GM12878 (cell line): ENCODE measurements at regions not wholly inside any gene's neighbourhood (a gene's known extent, or its start where the extent isn't known, plus 50 kb on each side); places are given as distances from the start of the nearest gene placed in this dataset.

Source experiments
- ATAC-seq: fragments of 200-7000 bp; cut with Tn5 transposase; 3 replicates; pipeline ENCODE4 v1.9.1; 2020; ENCODE audit warnings: mild to moderate bottlenecking, moderate library complexity
- BruUV-seq: library from RNA; stranded (reverse); fragments of 400-500 nt; replicated peaks from 2 replicates; lab custom pipeline; 2021; lab: Mats Ljungman, UMichigan
- CTCF ChIA-PET: fragments of 300-600 bp; sonication (Branson Sonifier 250); formaldehyde crosslinking; extraction: SDS; loops from one replicate; lab custom pipeline; 2021; ENCODE audit warnings: inconsistent platforms; lab: Yijun Ruan, JAX
- POLR2A ChIA-PET: fragments of 350-600 bp; formaldehyde crosslinking; extraction: SDS; loops from one replicate; lab custom pipeline; 2021; ENCODE audit warnings: inconsistent platforms; lab: Charles Lee
- RAD21 ChIA-PET: fragments of 300-600 bp; sonication (Branson Sonifier 250); formaldehyde crosslinking; loops from one replicate; lab custom pipeline; 2023; ENCODE audit warnings: antibody characterized with exemption; ENCODE audit not compliant: unreplicated experiment; lab: Charles Lee
- SMC1A ChIA-PET: fragments of 300-600 bp; sonication (Branson Sonifier 250); formaldehyde crosslinking; loops from one replicate; lab custom pipeline; 2023; ENCODE audit not compliant: unreplicated experiment, uncharacterized antibody; lab: Charles Lee
- DNase-seq: peaks from one replicate; pipeline ENCODE4 v3.0.0-alpha.2; 2011; ENCODE audit warnings: low read depth, low spot score
- FAIRE-seq: peaks from 3 replicates; lab custom pipeline; 2011; peaks lifted over from hg19 to GRCh38; lab: Jason Lieb, UNC
- H2AFZ ChIP-seq: 2 replicates; pipeline ENCODE4 v1.6.0; 2011; ENCODE audit warnings: low read depth, low read length, control low read depth; ENCODE audit not compliant: control insufficient read depth
- H3K27ac ChIP-seq: 2 replicates; pipeline ENCODE4 v1.5.1; 2011; ENCODE audit warnings: control low read depth; ENCODE audit not compliant: control insufficient read depth, insufficient read depth
- H3K27me3 ChIP-seq, 2 experiments: replicated peaks in 1 of 2; 2 replicates each; pipeline versions ENCODE4 v1.6.0 to v1.6.1; 2011; ENCODE audit warnings: low read length in 1 of 2; ENCODE audit not compliant: control insufficient read depth in 2 of 2, insufficient read depth in 2 of 2
- H3K36me3 ChIP-seq, 2 experiments: 2 replicates each; pipeline ENCODE4 v1.5.1; 2011; ENCODE audit warnings: low read length in 1 of 2; ENCODE audit not compliant: control insufficient read depth in 2 of 2, insufficient read depth in 2 of 2
- H3K4me1 ChIP-seq: 2 replicates; pipeline ENCODE4 v1.6.1; 2011; ENCODE audit warnings: mild to moderate bottlenecking, low read length, moderate library complexity, mixed read lengths; ENCODE audit not compliant: control insufficient read depth, insufficient read depth
- H3K4me2 ChIP-seq: 2 replicates; pipeline ENCODE4 v1.6.0; 2011; ENCODE audit warnings: control low read depth; ENCODE audit not compliant: control insufficient read depth, insufficient read depth
- H3K4me3 ChIP-seq: fragments of 200-600 bp; sonication (generic); 2 replicates; pipeline ENCODE4 v1.5.1; 2016
- H3K79me2 ChIP-seq: 2 replicates; pipeline ENCODE4 v1.6.0; 2011; ENCODE audit warnings: low read length; ENCODE audit not compliant: control insufficient read depth, insufficient read depth
- H3K9ac ChIP-seq: 2 replicates; pipeline ENCODE4 v1.8.0; 2011; ENCODE audit warnings: low read length, control low read depth, mixed read lengths; ENCODE audit not compliant: control insufficient read depth, insufficient read depth
- H3K9me3 ChIP-seq: replicated peaks from 3 replicates; pipeline ENCODE4 v1.5.1; 2011; ENCODE audit warnings: mild to moderate bottlenecking, low read length; ENCODE audit not compliant: control insufficient read depth, insufficient read depth
- H4K20me1 ChIP-seq: 2 replicates; pipeline ENCODE4 v1.6.0; 2011; ENCODE audit not compliant: control insufficient read depth, insufficient read depth
- ASH2L ChIP-seq: fragments of 300-600, 200-600 bp; sonication (generic); IDR thresholded peaks from 2 replicates; pipeline ENCODE4 v1.6.1; 2017; ENCODE audit warnings: low read depth, mild to moderate bottlenecking, borderline replicate concordance
- CBX3 ChIP-seq: fragments of 200-600 bp; sonication (generic); IDR thresholded peaks from 2 replicates; pipeline ENCODE4 v1.6.1; 2016; ENCODE audit warnings: low read depth, borderline replicate concordance
- E2F8 ChIP-seq: fragments of 450-650 bp; IDR thresholded peaks from 2 replicates; pipeline ENCODE4 v1.6.1; 2018; ENCODE audit warnings: mild to moderate bottlenecking, low read depth, moderate library complexity; ENCODE audit not compliant: partially characterized antibody
- E4F1 ChIP-seq: fragments of 450-650 bp; IDR thresholded peaks from 2 replicates; pipeline ENCODE4 v1.6.1; 2018; ENCODE audit warnings: borderline replicate concordance, mild to moderate bottlenecking; ENCODE audit not compliant: partially characterized antibody
- EED ChIP-seq: sonication (generic); IDR thresholded peaks from 2 replicates; pipeline ENCODE4 v1.6.1; 2016; ENCODE audit warnings: antibody characterized with exemption, low read depth
- ELK1 ChIP-seq: IDR thresholded peaks from 2 replicates; pipeline ENCODE4 v1.6.1; 2012; ENCODE audit warnings: low read depth, low read length, improper control_type of control experiment
- FOXM1 ChIP-seq: IDR thresholded peaks from 2 replicates; pipeline ENCODE4 v1.6.1; 2012; ENCODE audit warnings: low read depth, mild to moderate bottlenecking, inconsistent platforms, low read length, moderate library complexity
- HDAC2 ChIP-seq: fragments of 200-600 bp; sonication (generic); IDR thresholded peaks from 2 replicates; pipeline ENCODE4 v1.6.1; 2017
- IKZF1 ChIP-seq: fragments of 450-650 bp; conservative IDR thresholded peaks from 2 replicates; pipeline ENCODE4 v1.6.1; 2017; ENCODE audit warnings: antibody characterized with exemption, mild to moderate bottlenecking
- IKZF2 ChIP-seq, 2 experiments: fragments of 450-650 bp; IDR thresholded peaks; 2 replicates each; pipeline ENCODE4 v1.6.1; 2017; ENCODE audit warnings: mild to moderate bottlenecking in 2 of 2, moderate library complexity in 2 of 2
- IRF4 ChIP-seq: IDR thresholded peaks from 2 replicates; pipeline ENCODE4 v1.6.1; 2011; ENCODE audit warnings: low read depth, low read length
- MEF2A ChIP-seq: IDR thresholded peaks from 2 replicates; pipeline ENCODE4 v1.6.1; 2011; ENCODE audit warnings: low read depth, mild to moderate bottlenecking, low read length, moderate library complexity; ENCODE audit not compliant: insufficient read depth
- POLR2AphosphoS2 ChIP-seq: IDR thresholded peaks from 2 replicates; pipeline ENCODE4 v1.6.1; 2011; ENCODE audit warnings: low read depth, mild to moderate bottlenecking, low read length, improper control_type of control experiment, moderate library complexity
- RAD51 ChIP-seq: fragments of 450-650 bp; IDR thresholded peaks from 2 replicates; pipeline ENCODE4 v1.6.1; 2016; ENCODE audit warnings: moderate library complexity, mild to moderate bottlenecking, inconsistent platforms
- SIX5 ChIP-seq: IDR thresholded peaks from 2 replicates; pipeline ENCODE4 v1.6.1; 2011; ENCODE audit warnings: mild to moderate bottlenecking, low read depth, low read length, moderate library complexity; ENCODE audit not compliant: severe bottlenecking
- STAT1 ChIP-seq: fragments of 450-650 bp; conservative IDR thresholded peaks from 2 replicates; pipeline ENCODE4 v1.6.1; 2014; ENCODE audit warnings: antibody characterized with exemption, mild to moderate bottlenecking
- WGBS: methylation state at CpG from one replicate; pipeline ENCODE4 v1.1.6; 2016; ENCODE audit warnings: low lambda C conversion rate; ENCODE audit not compliant: insufficient replicate concordance, insufficient coverage; ENCODE audit errors: missing lambda C conversion rate; 5-methylcytosine and 5-hydroxymethylcytosine counted together
- in situ Hi-C: fragments of 300-500 bp; cut with MboI; formaldehyde crosslinking; loops from 9 replicates; pipeline ENCODE4 v1.14.3; 2018; ENCODE audit warnings: mixed read lengths
- intact Hi-C: fragments of 100-400 bp; cut with micrococcal nuclease; formaldehyde crosslinking; loops from one replicate; pipeline ENCODE4 v1.14.2; 2022; ENCODE audit not compliant: unreplicated experiment

- TF ChIP-seq ELK1 (no peak), MEF2A (no peak), HDAC2 (no peak), CBX3 (no peak), E4F1 (no peak), STAT1 (no peak), EED (no peak), E2F8 (no peak), POLR2AphosphoS2 (no peak), IKZF1 (no peak), SIX5 (no peak), RAD51 (no peak), ASH2L (no peak), FOXM1 (no peak), IKZF2 (IDR thresholded peaks at IDR 0.05) (no peak), IRF4 (no peak)
- 54% methylated on average over 1 of the region's 1 CpG for WGBS
- POLR2A ChIA-PET = no interaction called here
Observed at GRCh38 chr2:139123795-139124194, 343.6 kb upstream of the NXPH2 start.

More at GRCh38 chr2:139123795-139124194, 343.6 kb upstream of the NXPH2 start:
- no peak overlapping the region for H3K27ac ChIP-seq
- FAIRE-seq = no peak
- no peaks in the 10 kb centered on the region for H3K9me3 ChIP-seq
- ChIA-PET CTCF (no interaction called here), RAD21 (no interaction called here), SMC1A (no interaction called here)
- ATAC-seq = no peak
- H3K36me3 ChIP-seq = no peaks in the 10 kb centered on the region
- H3K27me3 ChIP-seq = no peaks in the 10 kb centered on the region
- H2AFZ ChIP-seq = no peak overlapping the region
- H3K4me1 ChIP-seq = no peaks in the 10 kb centered on the region
- BruUV-seq = no TSS peak
- no peaks in the 10 kb centered on the region for H4K20me1 ChIP-seq
- in situ Hi-C loops (no loop called here), intact Hi-C loops (no loop called here)
- no peak for DNase-seq
- no peak overlapping the region for H3K4me2 ChIP-seq
- H3K9ac ChIP-seq = no peak overlapping the region
- H3K4me3 ChIP-seq = no peak overlapping the region
- H3K79me2 ChIP-seq = no peaks in the 10 kb centered on the region
